GM18502 (cell line): ENCODE measurements at regions not wholly inside any gene's neighbourhood (a gene's known extent, or its start where the extent isn't known, plus 50 kb on each side); places are given as distances from the start of the nearest gene placed in this dataset.

ENCODE experiments used
- ATAC-seq: cut with Tn5 transposase; IDR thresholded peaks from one replicate; pipeline ENCODE4 v1.9.1; 2021; ENCODE audit warnings: mild to moderate bottlenecking; ENCODE audit not compliant: unreplicated experiment, poor library complexity

GRCh38 chr2:61774351-61774750, 79.5 kb downstream of the FAM161A start:
- ATAC-seq: no peak

GRCh38 chr2:61771904-61772845, 81.7 kb downstream of the FAM161A start:
- no peak for ATAC-seq

GRCh38 chr2:61770746-61771145, 83.1 kb downstream of the FAM161A start:
- no peak for ATAC-seq

GRCh38 chr2:61770298-61770697, 83.6 kb downstream of the FAM161A start:
- ATAC-seq: no peak

GRCh38 chr2:61769093-61769675, 84.7 kb downstream of the FAM161A start:
- no peak for ATAC-seq

GRCh38 chr2:61764035-61764800, 89.6 kb downstream of the FAM161A start:
- peak; percentile 98 for ATAC-seq

- peak; percentile 25 for ATAC-seq
Observed at GRCh38 chr2:61763605-61764034, 90.2 kb downstream of the FAM161A start.

GRCh38 chr2:61762292-61762691, 91.6 kb downstream of the FAM161A start:
- ATAC-seq: no peak

- no peak for ATAC-seq
Observed at GRCh38 chr2:61759718-61760117, 94.1 kb downstream of the FAM161A start.

GRCh38 chr2:61759005-61759404, 94.9 kb downstream of the FAM161A start:
- ATAC-seq: no peak

GRCh38 chr2:61758159-61758558, 95.7 kb downstream of the FAM161A start:
- no peak for ATAC-seq

GRCh38 chr2:61753512-61753911, 100.3 kb downstream of the FAM161A start:
- no peak for ATAC-seq

- ATAC-seq: no peak
Observed at GRCh38 chr2:61750624-61751023, 103.2 kb downstream of the FAM161A start.

GRCh38 chr2:61742955-61743354, 110.9 kb downstream of the FAM161A start:
- ATAC-seq: no peak

GRCh38 chr2:61737841-61738240, 116.0 kb downstream of the FAM161A start:
- ATAC-seq: no peak

- no peak for ATAC-seq
Observed at GRCh38 chr2:61736953-61737352, 116.9 kb downstream of the FAM161A start.

GRCh38 chr2:61733563-61733962, 120.3 kb downstream of the FAM161A start:
- ATAC-seq: no peak

GRCh38 chr2:61732787-61733186, 121.1 kb downstream of the FAM161A start:
- no peak for ATAC-seq

GRCh38 chr2:61727746-61728145, 126.1 kb downstream of the FAM161A start:
- no peak for ATAC-seq

- ATAC-seq: no peak
Observed at GRCh38 chr2:61726456-61727209, 127.2 kb downstream of the FAM161A start.
